Stimulated activated CD8-positive, alpha-beta memory T cell treated with anti-CD3 and anti-CD28 coated beads, Interleukin-2, amount 100 ng/mL, for 48 hours (primary cell): ENCODE measurements at regions not wholly inside any gene's neighbourhood (a gene's known extent, or its start where the extent isn't known, plus 50 kb on each side); places are given as distances from the start of the nearest gene placed in this dataset.

Experiments
- DNase-seq, 2 donors: peaks; one replicate each; pipeline ENCODE4 v3.0.0-alpha.2; 2020; ENCODE audit warnings: low read depth in 2 of 2

GRCh38 chr12:84807249-84807648, 105.3 kb downstream of the SLC6A15 start:
- DNase-seq = no peak

- DNase-seq = no peak
Measured at GRCh38 chr12:84805474-84805858, 107.1 kb downstream of the SLC6A15 start.

GRCh38 chr12:84804691-84805473, 107.7 kb downstream of the SLC6A15 start:
- DNase-seq = no peak

GRCh38 chr12:84803661-84804060, 108.9 kb downstream of the SLC6A15 start:
- no peak for DNase-seq

- DNase-seq = no peak
Measured at GRCh38 chr12:84802161-84802560, 110.4 kb downstream of the SLC6A15 start.

- no peak for DNase-seq
Measured at GRCh38 chr12:84793558-84794367, 118.8 kb downstream of the SLC6A15 start.

- no peak for DNase-seq
Measured at GRCh38 chr12:84791444-84791843, 121.2 kb downstream of the SLC6A15 start.

- no peak for DNase-seq
Measured at GRCh38 chr12:84789184-84789583, 123.4 kb downstream of the SLC6A15 start.

- DNase-seq = no peak
Measured at GRCh38 chr12:84787253-84787652, 125.3 kb downstream of the SLC6A15 start.

GRCh38 chr12:84786622-84787021, 126.0 kb downstream of the SLC6A15 start:
- no peak for DNase-seq

GRCh38 chr12:84785951-84786350, 126.6 kb downstream of the SLC6A15 start:
- DNase-seq = no peak

GRCh38 chr12:84785281-84785680, 127.3 kb downstream of the SLC6A15 start:
- DNase-seq = no peak

- DNase-seq = no peak
Measured at GRCh38 chr12:84779169-84779568, 133.4 kb downstream of the SLC6A15 start.

- DNase-seq = no peak
Measured at GRCh38 chr12:84772281-84772680, 140.3 kb downstream of the SLC6A15 start.

GRCh38 chr12:84767079-84767478, 145.5 kb downstream of the SLC6A15 start:
- DNase-seq = no peak

- no peak for DNase-seq
Measured at GRCh38 chr12:84766375-84766774, 146.2 kb downstream of the SLC6A15 start.

- DNase-seq = no peak
Measured at GRCh38 chr12:84764001-84764400, 148.6 kb downstream of the SLC6A15 start.

GRCh38 chr12:84763107-84763506, 149.5 kb downstream of the SLC6A15 start:
- DNase-seq = no peak

- no peak for DNase-seq
Measured at GRCh38 chr12:84760091-84760865, 152.3 kb downstream of the SLC6A15 start.

GRCh38 chr12:84757978-84758377, 154.6 kb downstream of the SLC6A15 start:
- DNase-seq = no peak

- no peak for DNase-seq
Measured at GRCh38 chr12:84756961-84757360, 155.6 kb downstream of the SLC6A15 start.

- DNase-seq = no peak
Measured at GRCh38 chr12:84745127-84745526, 167.5 kb downstream of the SLC6A15 start.
